Stimulated activated CD4-positive, alpha-beta T cell treated with anti-CD3 and anti-CD28 coated beads, Interleukin-2, amount 100 ng/mL, for 24 hours (primary cell): ENCODE measurements at regions not wholly inside any gene's neighbourhood (a gene's known extent, or its start where the extent isn't known, plus 50 kb on each side); places are given as distances from the start of the nearest gene placed in this dataset.
"Not testable (repeated sequence)": the region's sequence is repeated elsewhere in the genome, so short reads cannot be mapped to it uniquely, and the experiment has no call there.

ENCODE experiments used
- DNase-seq, 2 donors: peaks; one replicate each; pipeline ENCODE4 v3.0.0-alpha.2; 2020

- no peak for DNase-seq
These were observed 449.2 kb upstream of the ACTBL2 start for GRCh38 chr5:57931807-57932206.

- no peak for DNase-seq
These were observed 448.7 kb upstream of the ACTBL2 start for GRCh38 chr5:57931352-57931751.

GRCh38 chr5:57929271-57929670 is 446.7 kb upstream of the ACTBL2 start:
- DNase-seq, result no peak

GRCh38 chr5:57923094-57923493 is 440.5 kb upstream of the ACTBL2 start:
- DNase-seq, result not testable (repeated sequence)

- DNase-seq, result no peak
These were observed 434.4 kb upstream of the ACTBL2 start for GRCh38 chr5:57917004-57917403.

GRCh38 chr5:57915536-57915935 is 432.9 kb upstream of the ACTBL2 start:
- no peak for DNase-seq

- no peak for DNase-seq
These were observed 428.8 kb upstream of the ACTBL2 start for GRCh38 chr5:57911438-57911837.

GRCh38 chr5:57906671-57907070 is 424.1 kb upstream of the ACTBL2 start:
- no peak for DNase-seq

GRCh38 chr5:57903458-57903857 is 420.8 kb upstream of the ACTBL2 start:
- DNase-seq, result no peak

- no peak for DNase-seq
These were observed 419.5 kb upstream of the ACTBL2 start for GRCh38 chr5:57902095-57902494.

- no peak for DNase-seq
These were observed 417.9 kb upstream of the ACTBL2 start for GRCh38 chr5:57900381-57900944.

GRCh38 chr5:57896576-57896975 is 414.0 kb upstream of the ACTBL2 start:
- DNase-seq, result no peak

GRCh38 chr5:57895766-57896165 is 413.2 kb upstream of the ACTBL2 start:
- DNase-seq, result no peak

- no peak for DNase-seq
These were observed 411.3 kb upstream of the ACTBL2 start for GRCh38 chr5:57893926-57894325.

GRCh38 chr5:57891443-57891842 is 408.8 kb upstream of the ACTBL2 start:
- DNase-seq, result no peak

GRCh38 chr5:57889558-57889957 is 406.9 kb upstream of the ACTBL2 start:
- DNase-seq, result no peak

GRCh38 chr5:57887851-57888621 is 405.4 kb upstream of the ACTBL2 start:
- DNase-seq, result no peak

- DNase-seq, result no peak
These were observed 401.9 kb upstream of the ACTBL2 start for GRCh38 chr5:57884346-57885102.

GRCh38 chr5:57880216-57880615 is 397.6 kb upstream of the ACTBL2 start:
- no peak for DNase-seq

- no peak for DNase-seq
These were observed 395.7 kb upstream of the ACTBL2 start for GRCh38 chr5:57878301-57878722.

GRCh38 chr5:57871496-57871895 is 388.9 kb upstream of the ACTBL2 start:
- DNase-seq, result no peak

- DNase-seq, result not testable (repeated sequence)
These were observed 387.7 kb upstream of the ACTBL2 start for GRCh38 chr5:57870267-57870666.

GRCh38 chr5:57863661-57864060 is 381.1 kb upstream of the ACTBL2 start:
- DNase-seq, result no peak

- DNase-seq, result no peak
These were observed 380.3 kb upstream of the ACTBL2 start for GRCh38 chr5:57862942-57863341.
